ENCODE measurements at regions not wholly inside any gene's neighbourhood (a gene's known extent, or its start where the extent isn't known, plus 50 kb on each side); places are given as distances from the start of the nearest gene placed in this dataset.

DNA sequence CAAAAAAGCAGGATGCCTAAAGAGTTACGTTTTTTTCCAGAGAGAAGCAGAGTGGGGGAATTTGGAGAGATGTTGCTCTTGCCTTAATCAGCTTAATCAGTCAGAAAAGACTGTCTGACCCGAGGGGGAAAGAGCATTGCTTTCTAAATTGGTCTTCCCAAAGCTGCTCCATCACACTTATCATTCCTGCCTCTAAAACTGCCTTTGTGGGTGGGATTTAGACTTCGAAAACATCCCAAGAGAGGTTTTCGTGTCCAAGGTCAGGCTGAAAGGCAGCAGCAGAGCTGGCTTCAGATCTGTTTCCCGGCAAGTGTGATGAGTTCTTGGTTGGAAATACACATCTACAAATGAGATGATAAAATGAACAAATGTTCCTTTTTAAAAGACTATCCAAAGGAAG is 155.2 kb downstream of the SH2D1A start:
- TF ChIP-seq, protein P1, sequence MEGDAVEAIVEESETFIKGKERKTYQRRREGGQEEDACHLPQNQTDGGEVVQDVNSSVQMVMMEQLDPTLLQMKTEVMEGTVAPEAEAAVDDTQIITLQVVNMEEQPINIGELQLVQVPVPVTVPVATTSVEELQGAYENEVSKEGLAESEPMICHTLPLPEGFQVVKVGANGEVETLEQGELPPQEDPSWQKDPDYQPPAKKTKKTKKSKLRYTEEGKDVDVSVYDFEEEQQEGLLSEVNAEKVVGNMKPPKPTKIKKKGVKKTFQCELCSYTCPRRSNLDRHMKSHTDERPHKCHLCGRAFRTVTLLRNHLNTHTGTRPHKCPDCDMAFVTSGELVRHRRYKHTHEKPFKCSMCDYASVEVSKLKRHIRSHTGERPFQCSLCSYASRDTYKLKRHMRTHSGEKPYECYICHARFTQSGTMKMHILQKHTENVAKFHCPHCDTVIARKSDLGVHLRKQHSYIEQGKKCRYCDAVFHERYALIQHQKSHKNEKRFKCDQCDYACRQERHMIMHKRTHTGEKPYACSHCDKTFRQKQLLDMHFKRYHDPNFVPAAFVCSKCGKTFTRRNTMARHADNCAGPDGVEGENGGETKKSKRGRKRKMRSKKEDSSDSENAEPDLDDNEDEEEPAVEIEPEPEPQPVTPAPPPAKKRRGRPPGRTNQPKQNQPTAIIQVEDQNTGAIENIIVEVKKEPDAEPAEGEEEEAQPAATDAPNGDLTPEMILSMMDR (IDR thresholded peaks at IDR 0.05), result no peak
- TF ChIP-seq EZH2 (IDR thresholded peaks at IDR 0.05; ENCODE audit: borderline replicate concordance, insufficient read depth, low read depth, low read length, poor library complexity, severe bottlenecking), result no peak
